GM18508 (cell line): ENCODE measurements at regions not wholly inside any gene's neighbourhood (a gene's known extent, or its start where the extent isn't known, plus 50 kb on each side); places are given as distances from the start of the nearest gene placed in this dataset.
"Not testable (repeated sequence)": the region's sequence is repeated elsewhere in the genome, so short reads cannot be mapped to it uniquely, and the experiment has no call there.

Experiments
- ATAC-seq: cut with Tn5 transposase; IDR thresholded peaks from one replicate; pipeline ENCODE4 v1.9.1; 2021; ENCODE audit warnings: moderate number of reproducible peaks; ENCODE audit not compliant: insufficient read depth, unreplicated experiment

- ATAC-seq: no peak
Measured at GRCh38 chr6:6723921-6724538, 135.5 kb downstream of the LY86 start.

GRCh38 chr6:6724539-6725467 is 136.3 kb downstream of the LY86 start:
- no peak for ATAC-seq

- no peak for ATAC-seq
Measured at GRCh38 chr6:6725468-6726209, 137.1 kb downstream of the LY86 start.

GRCh38 chr6:6728169-6728941 is 139.8 kb downstream of the LY86 start:
- ATAC-seq: no peak

GRCh38 chr6:6729971-6730370 is 141.5 kb downstream of the LY86 start:
- no peak for ATAC-seq

- no peak for ATAC-seq
Measured at GRCh38 chr6:6730831-6731230, 142.3 kb downstream of the LY86 start.

- no peak for ATAC-seq
Measured at GRCh38 chr6:6734479-6735465, 146.3 kb downstream of the LY86 start.

GRCh38 chr6:6736791-6737654 is 148.5 kb downstream of the LY86 start:
- no peak for ATAC-seq

GRCh38 chr6:6737671-6738070 is 149.2 kb downstream of the LY86 start:
- no peak for ATAC-seq

- ATAC-seq: no peak
Measured at GRCh38 chr6:6738108-6738507, 149.6 kb downstream of the LY86 start.

- no peak for ATAC-seq
Measured at GRCh38 chr6:6738922-6739716, 150.6 kb downstream of the LY86 start.

GRCh38 chr6:6740595-6740994 is 152.1 kb downstream of the LY86 start:
- no peak for ATAC-seq

GRCh38 chr6:6741264-6741663 is 152.7 kb downstream of the LY86 start:
- no peak for ATAC-seq

- no peak for ATAC-seq
Measured at GRCh38 chr6:6742535-6742934, 154.0 kb downstream of the LY86 start.

GRCh38 chr6:6744551-6744950 is 156.0 kb downstream of the LY86 start:
- no peak for ATAC-seq

GRCh38 chr6:6745637-6746332 is 157.3 kb downstream of the LY86 start:
- ATAC-seq: not testable (repeated sequence)
